GM23338 (cell line): ENCODE measurements at regions not wholly inside any gene's neighbourhood (a gene's known extent, or its start where the extent isn't known, plus 50 kb on each side); places are given as distances from the start of the nearest gene placed in this dataset.

Experiments used
- CREB1 ChIP-seq: fragments of 250-450 bp; sonication (Bioruptor Pico); IDR thresholded peaks from 2 replicates; pipeline ENCODE4 v1.5.0; 2020; ENCODE audit warnings: low read depth, mild to moderate bottlenecking, moderate library complexity
- EZH2 ChIP-seq: fragments of 200-600 bp; sonication (generic); IDR thresholded peaks from one replicate; pipeline ENCODE4 v1.8.0; 2017; ENCODE audit warnings: antibody characterized with exemption, mild to moderate bottlenecking, low read depth; ENCODE audit not compliant: unreplicated experiment
- JUNB ChIP-seq: IDR thresholded peaks from one replicate; pipeline ENCODE4 v1.6.1; 2016; ENCODE audit warnings: antibody characterized with exemption; ENCODE audit not compliant: unreplicated experiment
- POLR2AphosphoS5 ChIP-seq: IDR thresholded peaks from 2 replicates; pipeline ENCODE4 v1.6.1; 2016; ENCODE audit warnings: antibody characterized with exemption, low read depth
- ZNF331 ChIP-seq: fragments of 250-450 bp; sonication (Bioruptor Pico); IDR thresholded peaks from 2 replicates; pipeline ENCODE4 v1.5.0; 2020; ENCODE audit warnings: low read depth, mild to moderate bottlenecking, moderate library complexity
- TF ChIP-seq, protein P1 (sequence below), 2 experiments: fragments of 200-600 bp in 1 of 2; sonication (generic) in 1 of 2; conservative IDR thresholded peaks; 2 replicates each; pipeline versions ENCODE4 v1.5.1 to v1.6.1; 2016 to 2017; ENCODE audit warnings: antibody characterized with exemption in 2 of 2, low read depth in 2 of 2, mild to moderate bottlenecking in 2 of 2, moderate library complexity in 1 of 2
- TF ChIP-seq, protein P2 (sequence below): IDR thresholded peaks from one replicate; pipeline ENCODE4 v1.6.1; 2018; ENCODE audit warnings: antibody characterized with exemption; ENCODE audit not compliant: unreplicated experiment

DNA sequence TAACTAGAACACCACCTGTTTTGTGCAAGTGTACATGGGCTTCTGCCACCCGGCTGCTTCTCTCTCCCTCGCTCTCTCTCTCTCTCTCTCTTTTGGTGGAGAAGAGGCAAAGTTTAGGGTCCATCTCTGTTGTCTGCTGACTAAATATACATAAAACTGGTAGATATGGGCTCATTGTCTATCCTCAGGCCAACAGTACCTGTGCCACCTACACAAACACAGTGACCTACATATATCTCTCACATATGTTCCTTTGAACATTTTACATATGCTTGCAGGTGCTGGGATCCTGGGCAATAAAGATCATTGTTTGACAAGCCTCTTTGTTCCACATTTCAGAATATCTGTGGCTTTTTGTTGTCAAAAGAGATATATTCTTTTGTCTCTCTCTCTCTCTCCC is 256.3 kb upstream of the KCNH8 start:
- TF ChIP-seq, protein P1, sequence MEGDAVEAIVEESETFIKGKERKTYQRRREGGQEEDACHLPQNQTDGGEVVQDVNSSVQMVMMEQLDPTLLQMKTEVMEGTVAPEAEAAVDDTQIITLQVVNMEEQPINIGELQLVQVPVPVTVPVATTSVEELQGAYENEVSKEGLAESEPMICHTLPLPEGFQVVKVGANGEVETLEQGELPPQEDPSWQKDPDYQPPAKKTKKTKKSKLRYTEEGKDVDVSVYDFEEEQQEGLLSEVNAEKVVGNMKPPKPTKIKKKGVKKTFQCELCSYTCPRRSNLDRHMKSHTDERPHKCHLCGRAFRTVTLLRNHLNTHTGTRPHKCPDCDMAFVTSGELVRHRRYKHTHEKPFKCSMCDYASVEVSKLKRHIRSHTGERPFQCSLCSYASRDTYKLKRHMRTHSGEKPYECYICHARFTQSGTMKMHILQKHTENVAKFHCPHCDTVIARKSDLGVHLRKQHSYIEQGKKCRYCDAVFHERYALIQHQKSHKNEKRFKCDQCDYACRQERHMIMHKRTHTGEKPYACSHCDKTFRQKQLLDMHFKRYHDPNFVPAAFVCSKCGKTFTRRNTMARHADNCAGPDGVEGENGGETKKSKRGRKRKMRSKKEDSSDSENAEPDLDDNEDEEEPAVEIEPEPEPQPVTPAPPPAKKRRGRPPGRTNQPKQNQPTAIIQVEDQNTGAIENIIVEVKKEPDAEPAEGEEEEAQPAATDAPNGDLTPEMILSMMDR (conservative IDR thresholded peaks at IDR 0.05; ENCODE audit: low read depth in 2 of 2): no peak
- TF ChIP-seq CREB1 (CRISPR knock-in tag): no peak
- no peak for TF ChIP-seq POLR2AphosphoS5
- TF ChIP-seq EZH2: no peak
- TF ChIP-seq, protein P2, sequence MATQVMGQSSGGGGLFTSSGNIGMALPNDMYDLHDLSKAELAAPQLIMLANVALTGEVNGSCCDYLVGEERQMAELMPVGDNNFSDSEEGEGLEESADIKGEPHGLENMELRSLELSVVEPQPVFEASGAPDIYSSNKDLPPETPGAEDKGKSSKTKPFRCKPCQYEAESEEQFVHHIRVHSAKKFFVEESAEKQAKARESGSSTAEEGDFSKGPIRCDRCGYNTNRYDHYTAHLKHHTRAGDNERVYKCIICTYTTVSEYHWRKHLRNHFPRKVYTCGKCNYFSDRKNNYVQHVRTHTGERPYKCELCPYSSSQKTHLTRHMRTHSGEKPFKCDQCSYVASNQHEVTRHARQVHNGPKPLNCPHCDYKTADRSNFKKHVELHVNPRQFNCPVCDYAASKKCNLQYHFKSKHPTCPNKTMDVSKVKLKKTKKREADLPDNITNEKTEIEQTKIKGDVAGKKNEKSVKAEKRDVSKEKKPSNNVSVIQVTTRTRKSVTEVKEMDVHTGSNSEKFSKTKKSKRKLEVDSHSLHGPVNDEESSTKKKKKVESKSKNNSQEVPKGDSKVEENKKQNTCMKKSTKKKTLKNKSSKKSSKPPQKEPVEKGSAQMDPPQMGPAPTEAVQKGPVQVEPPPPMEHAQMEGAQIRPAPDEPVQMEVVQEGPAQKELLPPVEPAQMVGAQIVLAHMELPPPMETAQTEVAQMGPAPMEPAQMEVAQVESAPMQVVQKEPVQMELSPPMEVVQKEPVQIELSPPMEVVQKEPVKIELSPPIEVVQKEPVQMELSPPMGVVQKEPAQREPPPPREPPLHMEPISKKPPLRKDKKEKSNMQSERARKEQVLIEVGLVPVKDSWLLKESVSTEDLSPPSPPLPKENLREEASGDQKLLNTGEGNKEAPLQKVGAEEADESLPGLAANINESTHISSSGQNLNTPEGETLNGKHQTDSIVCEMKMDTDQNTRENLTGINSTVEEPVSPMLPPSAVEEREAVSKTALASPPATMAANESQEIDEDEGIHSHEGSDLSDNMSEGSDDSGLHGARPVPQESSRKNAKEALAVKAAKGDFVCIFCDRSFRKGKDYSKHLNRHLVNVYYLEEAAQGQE: no peak
- no peak for TF ChIP-seq ZNF331 (CRISPR knock-in tag)
- TF ChIP-seq JUNB: no peak
